NCI-H2196 (cell line): ENCODE measurements at regions not wholly inside any gene's neighbourhood (a gene's known extent, or its start where the extent isn't known, plus 50 kb on each side); places are given as distances from the start of the nearest gene placed in this dataset.
"Not testable (repeated sequence)": the region's sequence is repeated elsewhere in the genome, so short reads cannot be mapped to it uniquely, and the experiment has no call there.

ENCODE experiments used
- DNase-seq: peaks from one replicate; lab custom pipeline; 2025; ENCODE audit not compliant: unreplicated experiment; lab: John Stamatoyannopoulos, UW

- no peak for DNase-seq
These were observed 494.1 kb downstream of the ZNF385D start for GRCh38 chr3:21256932-21257331.

DNA sequence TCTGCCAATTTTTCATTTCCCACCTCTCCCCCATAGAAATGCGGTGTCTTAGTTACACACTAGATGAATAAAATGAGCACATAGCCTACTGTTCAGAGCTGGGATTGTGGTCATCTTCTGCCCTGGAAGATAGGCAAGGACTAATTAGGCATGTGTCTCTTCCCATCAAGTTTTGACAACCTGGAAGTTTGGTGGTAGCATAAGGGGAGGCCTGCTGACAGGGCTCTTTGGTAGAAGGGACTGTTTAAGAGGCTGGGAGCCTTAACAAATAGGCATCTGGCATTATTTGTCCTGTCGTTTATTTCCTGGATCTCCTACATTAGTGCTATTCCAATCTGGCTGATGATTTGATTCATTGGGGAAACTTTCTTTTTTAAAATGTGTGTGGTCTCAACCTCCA lies 512.3 kb downstream of the ZNF385D start:
- DNase-seq = no peak

DNA sequence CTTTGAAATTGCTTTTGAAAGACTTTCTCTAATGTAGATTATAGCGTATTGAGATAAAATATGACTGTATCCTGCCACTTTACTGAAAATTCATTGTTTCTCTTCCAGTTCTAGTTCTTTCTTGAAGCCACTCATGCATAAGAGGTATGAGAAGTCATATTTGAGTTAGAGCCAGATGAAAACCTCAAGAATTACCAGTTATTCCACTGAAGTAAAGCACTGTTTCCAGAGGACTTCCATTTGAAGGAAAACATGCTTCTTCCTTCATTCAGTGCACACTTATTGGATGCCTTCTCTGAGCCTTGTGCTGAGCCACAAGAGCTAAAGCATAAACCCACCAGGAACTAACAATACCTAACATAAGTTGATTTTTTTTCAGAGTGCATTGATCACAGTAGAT lies 513.4 kb downstream of the ZNF385D start:
- no peak for DNase-seq

- DNase-seq = no peak
These were observed 515.5 kb downstream of the ZNF385D start for GRCh38 chr3:21235491-21235890.

GRCh38 chr3:21234933-21235332 lies 516.1 kb downstream of the ZNF385D start:
- no peak for DNase-seq

GRCh38 chr3:21229426-21230135 lies 521.4 kb downstream of the ZNF385D start:
- DNase-seq = no peak

- no peak for DNase-seq
These were observed 524.9 kb downstream of the ZNF385D start for GRCh38 chr3:21226086-21226485.

DNA sequence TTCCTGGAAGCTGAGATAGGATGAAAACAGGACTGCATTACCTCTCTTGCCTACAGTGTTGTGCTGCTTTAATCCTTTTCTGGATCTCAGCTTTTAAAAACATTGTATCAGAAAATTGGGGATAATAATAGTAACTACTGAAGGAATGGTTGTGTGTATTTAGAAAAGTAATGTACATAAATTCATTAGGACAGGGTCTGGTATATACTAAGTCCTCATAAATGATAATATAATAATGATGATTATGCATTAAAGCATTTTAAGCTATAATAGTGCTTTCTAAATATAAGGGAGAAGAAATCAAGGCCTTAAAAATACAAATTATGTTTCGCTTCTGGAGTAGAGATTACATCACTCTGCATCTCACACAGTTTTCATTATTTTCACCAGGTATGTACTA lies 530.1 kb downstream of the ZNF385D start:
- DNase-seq = no peak

DNA sequence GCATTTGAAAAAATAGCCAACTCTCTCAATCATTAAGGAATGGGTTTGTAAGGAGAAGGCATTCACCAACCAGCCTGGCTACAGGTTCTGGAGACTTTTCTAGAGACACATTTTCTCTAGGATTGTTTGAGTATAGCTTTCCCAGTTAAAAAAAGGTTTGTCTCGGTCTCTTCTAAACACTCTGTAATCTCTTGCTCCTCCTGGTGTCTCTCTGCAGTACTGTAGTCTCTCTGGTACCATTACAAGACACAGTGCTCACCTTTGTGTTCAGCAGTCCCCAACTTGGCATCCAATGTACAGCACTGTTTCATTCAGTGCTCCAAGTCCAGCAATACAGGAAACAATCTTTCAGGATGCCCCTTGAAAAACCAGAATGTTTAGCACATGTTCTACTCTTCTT lies 534.4 kb downstream of the ZNF385D start:
- DNase-seq = no peak

DNA sequence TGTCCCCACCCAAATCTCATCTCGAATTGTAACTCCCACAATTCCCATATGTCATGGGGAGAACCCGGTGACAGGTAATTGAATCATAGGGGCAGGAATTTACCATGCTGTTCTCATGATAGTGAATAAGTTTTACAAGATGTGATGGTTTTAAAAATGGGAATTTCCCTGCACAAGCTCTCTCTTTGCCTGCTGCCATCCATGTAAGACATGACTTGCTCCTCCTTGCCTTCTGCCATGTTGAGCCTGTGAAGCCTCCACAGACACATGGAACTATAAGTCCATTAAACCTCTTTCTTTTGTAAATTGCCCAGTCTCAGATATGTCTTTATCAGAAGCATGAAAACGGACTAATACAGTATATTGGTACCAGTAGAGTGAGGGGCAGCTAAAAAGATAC lies 546.9 kb downstream of the ZNF385D start:
- DNase-seq = not testable (repeated sequence)

DNA sequence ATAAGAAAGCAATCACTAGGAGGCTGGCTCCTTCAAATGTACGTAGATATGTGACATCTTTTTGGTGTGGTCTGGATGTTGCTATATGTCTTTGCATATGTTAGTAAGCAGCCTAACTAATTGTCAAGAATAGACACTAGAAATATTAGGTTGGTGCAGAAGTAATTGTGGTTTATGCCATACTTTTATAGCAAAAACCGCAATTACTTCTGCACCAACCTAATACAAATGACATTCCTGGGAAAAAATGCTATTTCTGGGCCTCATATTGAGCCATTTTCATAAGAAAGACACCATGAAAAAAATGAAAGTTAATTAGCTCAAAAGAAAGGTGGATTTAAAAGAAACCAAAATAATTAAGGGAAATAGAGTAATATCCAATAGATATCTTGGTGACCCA lies 555.8 kb downstream of the ZNF385D start:
- no peak for DNase-seq

GRCh38 chr3:21194036-21194435 lies 557.0 kb downstream of the ZNF385D start:
- DNase-seq = not testable (repeated sequence)

DNA sequence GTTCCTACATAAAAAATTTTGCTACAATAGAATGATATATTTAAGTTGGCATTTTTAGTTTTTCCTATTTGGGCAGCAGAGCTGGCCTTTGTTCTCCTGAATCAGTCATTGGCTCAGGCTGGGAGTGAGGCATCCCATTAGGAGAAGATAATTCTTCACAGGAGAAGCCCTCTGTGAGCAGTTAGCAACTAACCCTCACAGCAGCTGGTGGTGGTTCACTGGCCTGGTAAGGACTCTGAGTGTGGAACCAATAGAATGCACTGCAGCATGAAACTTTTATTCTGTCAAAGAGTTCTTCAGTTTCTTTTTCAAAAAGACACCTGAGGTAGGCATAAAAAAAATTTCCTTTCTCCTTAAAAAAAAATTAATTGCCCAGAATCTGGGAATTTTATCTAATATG lies 562.6 kb downstream of the ZNF385D start:
- no peak for DNase-seq

DNA sequence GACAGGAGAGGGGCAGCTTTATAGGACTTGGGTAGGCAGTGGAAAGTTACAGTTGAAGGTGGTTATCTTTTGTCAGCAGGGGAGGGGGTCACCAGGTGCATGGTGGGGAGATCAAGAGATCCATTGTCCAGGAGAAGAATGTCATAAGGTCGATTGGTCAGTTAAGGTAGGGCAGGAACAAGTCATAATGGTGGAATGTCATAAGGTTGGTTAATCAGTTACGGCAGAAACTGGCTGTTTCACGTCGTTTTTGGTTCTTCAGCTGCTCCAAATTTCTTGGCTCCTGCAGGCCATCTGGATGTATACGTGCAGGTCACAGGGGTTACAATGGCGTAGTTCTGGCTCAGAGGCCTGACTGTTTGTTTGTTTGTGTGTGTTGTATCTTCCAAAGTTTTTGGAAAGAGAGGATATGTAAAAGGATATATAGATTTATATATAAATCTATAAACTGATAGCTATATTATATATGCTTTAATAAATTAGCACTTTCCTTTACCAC lies 565.1 kb downstream of the ZNF385D start:
- no peak for DNase-seq

DNA sequence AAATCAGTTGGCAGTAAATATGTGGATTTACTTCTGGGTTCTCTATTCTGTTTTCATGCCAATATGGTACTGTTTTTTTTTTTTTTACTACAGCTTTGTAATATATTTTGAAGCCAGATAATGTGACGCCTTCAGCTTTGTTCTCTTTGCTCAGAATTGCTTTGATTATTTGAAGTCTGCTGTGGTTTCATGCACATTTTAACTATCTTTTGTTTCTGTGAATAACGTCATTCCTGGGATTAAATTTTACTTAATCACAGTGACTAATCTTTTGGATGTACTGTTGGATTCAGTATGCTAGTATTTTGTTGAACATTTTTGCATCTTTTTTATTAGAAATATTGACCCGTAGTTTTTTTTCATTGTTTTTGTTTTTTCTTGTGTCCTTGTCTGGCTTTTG lies 576.5 kb downstream of the ZNF385D start:
- no peak for DNase-seq

GRCh38 chr3:21170964-21171363 lies 580.0 kb downstream of the ZNF385D start:
- no peak for DNase-seq

GRCh38 chr3:21169948-21170347 lies 581.1 kb downstream of the ZNF385D start:
- DNase-seq = no peak

- DNase-seq = no peak
These were observed 582.5 kb downstream of the ZNF385D start for GRCh38 chr3:21168471-21168870.

DNA sequence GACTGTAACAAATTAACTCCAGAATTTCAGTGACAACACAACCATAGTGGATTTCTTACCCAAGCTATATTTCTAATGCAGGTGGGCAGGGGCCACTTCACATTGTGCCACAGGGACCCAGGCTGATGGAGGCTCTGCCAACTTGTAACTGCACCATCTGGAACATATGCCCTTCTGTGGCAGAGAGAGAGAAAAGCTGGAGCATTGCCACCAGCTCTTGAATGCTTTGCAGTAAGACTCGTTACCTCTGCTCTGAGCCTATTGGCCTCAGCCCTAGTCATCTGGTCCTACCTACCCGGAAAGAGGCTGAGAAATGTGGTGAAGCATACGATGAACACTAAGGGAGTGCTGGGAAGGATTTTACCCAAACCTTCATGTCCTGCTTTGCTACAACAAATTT lies 587.1 kb downstream of the ZNF385D start:
- no peak for DNase-seq

- DNase-seq = no peak
These were observed 591.5 kb downstream of the ZNF385D start for GRCh38 chr3:21159543-21159906.

- DNase-seq = no peak
These were observed 592.0 kb downstream of the ZNF385D start for GRCh38 chr3:21158861-21159542.

DNA sequence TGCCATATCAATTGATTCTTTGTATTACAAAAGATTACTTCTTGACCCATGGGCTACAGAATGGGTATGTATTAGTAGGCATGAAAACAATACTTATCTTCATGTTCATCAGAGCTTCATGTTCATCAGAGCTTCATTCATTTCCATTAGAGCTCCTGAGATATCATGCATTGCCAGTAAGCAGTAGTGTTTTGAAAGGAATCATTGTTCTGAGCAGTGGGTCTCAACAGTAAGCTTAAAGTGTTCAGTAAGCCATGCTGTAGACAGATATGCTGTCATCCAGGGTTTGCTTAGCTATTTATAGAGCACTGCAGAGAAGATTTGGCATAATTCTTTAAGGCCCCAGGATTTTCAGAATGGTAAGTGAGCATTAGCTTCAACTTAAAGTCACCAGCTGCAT lies 596.1 kb downstream of the ZNF385D start:
- no peak for DNase-seq

- DNase-seq = no peak
These were observed 598.5 kb downstream of the ZNF385D start for GRCh38 chr3:21152555-21152954.
